HL-60 (cell line): ENCODE measurements at regions not wholly inside any gene's neighbourhood (a gene's known extent, or its start where the extent isn't known, plus 50 kb on each side); places are given as distances from the start of the nearest gene placed in this dataset.

Experiments
- DNase-seq, 2 experiments: peaks; one replicate each; pipeline ENCODE4 v3.0.0-alpha.2; 2010 to 2020; ENCODE audit warnings: low read depth in 1 of 2, low spot score in 1 of 2
- H3K27ac ChIP-seq: fragments of 250-450 bp; sonication (Bioruptor Pico); replicated peaks from 2 replicates; pipeline ENCODE4 v1.5.1; 2020; ENCODE audit warnings: mild to moderate bottlenecking, moderate library complexity
- H3K27me3 ChIP-seq: fragments of 250-450 bp; sonication (Bioruptor Pico); 2 replicates; pipeline ENCODE4 v1.5.1; 2021; ENCODE audit warnings: mild to moderate bottlenecking, moderate library complexity; ENCODE audit not compliant: insufficient read depth, poor library complexity, severe bottlenecking
- H3K4me3 ChIP-seq: replicated peaks from 2 replicates; pipeline ENCODE4 v1.5.1; 2011; ENCODE audit warnings: mild to moderate bottlenecking, control low read depth, low read length; ENCODE audit not compliant: insufficient read depth
- CTCF ChIP-seq: IDR thresholded peaks from one replicate; pipeline ENCODE4 v1.5.1; 2011; ENCODE audit warnings: low read length, control low read depth, inconsistent platforms; ENCODE audit not compliant: insufficient read depth
- GABPA ChIP-seq: IDR thresholded peaks from 2 replicates; pipeline ENCODE4 v1.6.1; 2012; ENCODE audit warnings: low read depth
- POLR2AphosphoS5 ChIP-seq: IDR thresholded peaks from 2 replicates; pipeline ENCODE4 v1.6.1; 2012; ENCODE audit warnings: low read depth
- REST ChIP-seq: IDR thresholded peaks from 2 replicates; pipeline ENCODE4 v1.6.1; 2012; ENCODE audit warnings: low read depth; ENCODE audit not compliant: insufficient replicate concordance
- SPI1 ChIP-seq: IDR thresholded peaks from 2 replicates; pipeline ENCODE4 v1.6.1; 2012; ENCODE audit warnings: low read depth, mild to moderate bottlenecking, borderline replicate concordance

DNA sequence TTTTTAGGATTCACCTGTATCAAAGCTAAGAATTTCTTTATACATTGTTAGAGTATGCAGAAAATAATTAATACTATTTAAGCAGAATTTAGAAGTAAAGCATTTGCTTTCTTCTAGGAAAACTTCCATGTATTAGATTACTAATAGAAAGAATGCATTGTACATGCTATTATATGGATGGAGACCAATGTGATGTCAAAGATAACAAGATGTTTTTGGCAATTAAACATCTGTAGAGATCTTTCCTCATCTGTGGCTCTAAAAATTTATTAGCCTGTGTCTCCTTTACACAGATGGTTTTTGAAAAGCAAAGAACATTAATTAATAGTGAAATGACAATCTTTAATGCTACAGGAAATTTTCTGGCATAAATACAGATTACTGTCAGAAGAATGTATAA lies 198.4 kb upstream of the CCDC179 start:
- DNase-seq, result no peak
- TF ChIP-seq GABPA (no peak), SPI1 (no peak), CTCF (no peak), REST (no peak), POLR2AphosphoS5 (no peak)
- no peak overlapping the region for H3K27ac ChIP-seq
- no peaks in the 10 kb centered on the region for H3K27me3 ChIP-seq
- no peak overlapping the region for H3K4me3 ChIP-seq

DNA sequence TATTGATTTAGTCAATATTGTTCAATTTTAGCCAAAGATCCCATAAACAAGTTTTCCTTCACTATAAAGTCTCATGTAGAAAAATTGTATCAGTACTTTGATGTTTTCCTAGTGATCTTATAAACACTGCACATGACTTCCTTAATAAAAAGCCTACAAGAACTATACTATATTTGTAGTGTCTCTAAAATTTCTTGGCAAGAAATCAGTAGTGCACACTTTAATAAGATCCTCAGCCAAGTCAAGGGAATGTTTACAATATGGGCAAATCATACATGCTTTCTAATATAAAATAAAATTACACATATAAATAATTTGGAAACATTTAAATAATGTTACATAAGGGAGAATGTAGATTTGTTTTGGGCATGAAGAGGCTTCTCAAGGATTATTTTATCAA lies 203.0 kb upstream of the CCDC179 start:
- no peaks in the 10 kb centered on the region for H3K27me3 ChIP-seq
- TF ChIP-seq SPI1, result no peak
- TF ChIP-seq POLR2AphosphoS5, result no peak
- no peak for TF ChIP-seq GABPA
- no peak for TF ChIP-seq CTCF
- no peak for TF ChIP-seq REST
- H3K27ac ChIP-seq, result no peak overlapping the region
- DNase-seq, result no peak
- no peak overlapping the region for H3K4me3 ChIP-seq

- no peaks in the 10 kb centered on the region for H3K27me3 ChIP-seq
- H3K4me3 ChIP-seq, result no peak overlapping the region
- DNase-seq, result no peak
- H3K27ac ChIP-seq, result no peak overlapping the region
- TF ChIP-seq REST (no peak), SPI1 (no peak), POLR2AphosphoS5 (no peak), GABPA (no peak), CTCF (no peak)
Measured at GRCh38 chr11:23078289-23078971, 218.2 kb upstream of the CCDC179 start.
